ENCODE measurements at regions not wholly inside any gene's neighbourhood (a gene's known extent, or its start where the extent isn't known, plus 50 kb on each side); places are given as distances from the start of the nearest gene placed in this dataset.

DNA sequence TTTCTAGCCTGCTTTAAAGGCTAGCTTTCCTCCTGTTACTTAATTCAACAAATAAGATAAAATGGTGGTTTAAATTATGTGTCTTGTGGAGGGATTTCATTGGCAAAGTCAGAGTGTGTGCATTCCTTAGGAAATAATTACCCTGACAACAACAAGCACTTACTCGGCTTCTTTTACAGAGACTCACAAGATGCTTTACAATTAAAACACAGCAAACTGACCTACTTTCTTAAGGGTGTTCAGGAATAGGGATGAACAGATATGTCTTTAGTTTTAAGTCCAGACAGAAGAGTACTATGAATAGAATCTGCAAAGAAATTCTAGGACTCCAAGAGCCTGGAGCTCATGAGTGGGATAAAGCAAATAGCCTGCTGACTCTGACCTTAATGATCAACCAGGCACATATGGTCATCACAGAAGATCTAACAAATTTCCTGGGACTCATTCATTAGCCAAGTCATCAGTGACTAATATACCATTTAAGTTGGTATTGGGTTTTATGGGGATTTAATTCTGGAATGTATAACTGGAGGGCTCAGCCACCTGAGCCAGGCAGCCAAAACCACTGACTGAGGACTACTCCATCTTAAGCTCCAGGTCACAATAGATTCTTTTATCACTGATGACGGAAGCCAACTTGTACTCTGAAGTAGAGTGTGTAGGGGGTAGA lies 161.8 kb upstream of the RIMS1 start:
- no peaks in the 10 kb centered on the region for H3K9me3 ChIP-seq (replicated peaks in 1 of 2; ENCODE audit: control insufficient read depth in 2 of 2, insufficient read depth in 1 of 2, low read depth in 1 of 2, low read length in 2 of 2)

DNA sequence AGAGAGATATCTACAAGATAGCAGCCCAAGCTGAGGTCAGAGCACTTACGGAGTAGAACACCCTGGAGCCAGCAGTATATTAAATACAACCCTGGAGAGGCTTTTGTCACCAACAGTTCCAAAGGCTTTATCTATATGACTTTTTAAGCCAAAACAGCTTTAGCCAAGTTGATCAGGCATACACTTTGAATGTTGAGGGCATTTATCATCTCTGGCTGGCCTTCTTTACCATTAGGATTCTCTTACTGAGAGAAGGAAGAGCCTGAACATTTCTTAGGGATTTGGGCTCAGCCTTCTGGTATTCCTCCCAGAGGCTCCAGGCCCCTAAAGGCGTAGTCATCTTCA lies 161.3 kb upstream of the RIMS1 start:
- no peaks in the 10 kb centered on the region for H3K79me1 ChIP-seq (ENCODE audit: low read depth, low read length)
- H3K36me3 ChIP-seq (replicated peaks in 1 of 2; ENCODE audit: control insufficient read depth in 2 of 2, insufficient read depth in 2 of 2, low read length in 2 of 2): no peaks in the 10 kb centered on the region
- H3K4me1 ChIP-seq (ENCODE audit: control insufficient read depth in 2 of 2, insufficient read depth in 1 of 2, low read depth in 1 of 2, low read length in 2 of 2): no peaks in the 10 kb centered on the region
- H2BK15ac ChIP-seq (ENCODE audit: low read length): no peak overlapping the region
- no peak overlapping the region for H2AFZ ChIP-seq (ENCODE audit: low read length)
- H3K14ac ChIP-seq (ENCODE audit: low read length): no peak overlapping the region
- no peaks in the 10 kb centered on the region for H3K9me3 ChIP-seq (replicated peaks in 1 of 2; ENCODE audit: control insufficient read depth in 2 of 2, insufficient read depth in 1 of 2, low read depth in 1 of 2, low read length in 2 of 2)
- WGBS, 2 donors (ENCODE audit: extremely low coverage in 2 of 2, insufficient read length in 2 of 2, insufficient replicate concordance in 1 of 2): no CpG with 5 or more reads among the region's 2 CpGs
- H4K8ac ChIP-seq (ENCODE audit: low read depth, low read length): no peak overlapping the region
- H2BK5ac ChIP-seq (ENCODE audit: low read length): no peak overlapping the region
- H3K23ac ChIP-seq (ENCODE audit: low read depth, low read length, poor library complexity): no peak overlapping the region
- H2AK5ac ChIP-seq (ENCODE audit: low read depth, low read length): no peak overlapping the region
- H2BK120ac ChIP-seq (ENCODE audit: low read depth, low read length): no peak overlapping the region
- no peak overlapping the region for H3K27ac ChIP-seq (replicated peaks; ENCODE audit: low read length)
- H2BK12ac ChIP-seq (ENCODE audit: low read length): no peak overlapping the region
- DNase-seq (ENCODE audit: low spot score): no peak
- no peak overlapping the region for H3K4me3 ChIP-seq (ENCODE audit: low read length in 2 of 2)
- H3K27me3 ChIP-seq (ENCODE audit: control insufficient read depth in 3 of 3, insufficient read depth in 3 of 3, low read depth in 1 of 3, low read length in 3 of 3): no peaks in the 10 kb centered on the region
- no peak overlapping the region for H3K18ac ChIP-seq (ENCODE audit: low read length)
- no peak overlapping the region for H3K4ac ChIP-seq (ENCODE audit: low read length)
- H3K4me2 ChIP-seq (ENCODE audit: insufficient read depth, low read length, poor library complexity, severe bottlenecking): no peak overlapping the region
- no peak overlapping the region for H3K9ac ChIP-seq (ENCODE audit: low read depth, low read length, poor library complexity)
- no peak overlapping the region for H4K91ac ChIP-seq (ENCODE audit: low read depth, low read length, poor library complexity)

More for the DNA sequence above, 161.8 kb upstream of the RIMS1 start:
- WGBS, 2 donors (ENCODE audit: extremely low coverage in 2 of 2, insufficient read length in 2 of 2, insufficient replicate concordance in 1 of 2): no CpG with 5 or more reads among the region's 2 CpGs
- Histone ChIP-seq H3K18ac (ENCODE audit: low read length) (no peak overlapping the region), H3K27ac (replicated peaks; ENCODE audit: low read length) (no peak overlapping the region), H3K4me1 (ENCODE audit: control insufficient read depth in 2 of 2, insufficient read depth in 1 of 2, low read depth in 1 of 2, low read length in 2 of 2) (no peaks in the 10 kb centered on the region), H3K9ac (ENCODE audit: low read depth, low read length, poor library complexity) (no peak overlapping the region), H2AK5ac (ENCODE audit: low read depth, low read length) (no peak overlapping the region), H3K4me2 (ENCODE audit: insufficient read depth, low read length, poor library complexity, severe bottlenecking) (no peak overlapping the region), H2BK12ac (ENCODE audit: low read length) (no peak overlapping the region), H4K8ac (ENCODE audit: low read depth, low read length) (no peak overlapping the region), H2BK5ac (ENCODE audit: low read length) (no peak overlapping the region), H2BK120ac (ENCODE audit: low read depth, low read length) (no peak overlapping the region), H3K36me3 (replicated peaks in 1 of 2; ENCODE audit: control insufficient read depth in 2 of 2, insufficient read depth in 2 of 2, low read length in 2 of 2) (no peaks in the 10 kb centered on the region), H3K23ac (ENCODE audit: low read depth, low read length, poor library complexity) (no peak overlapping the region), H3K4ac (ENCODE audit: low read length) (no peak overlapping the region), H4K91ac (ENCODE audit: low read depth, low read length, poor library complexity) (no peak overlapping the region), H3K79me1 (ENCODE audit: low read depth, low read length) (no peaks in the 10 kb centered on the region), H2BK15ac (ENCODE audit: low read length) (no peak overlapping the region), H3K14ac (ENCODE audit: low read length) (no peak overlapping the region), H3K27me3 (ENCODE audit: control insufficient read depth in 3 of 3, insufficient read depth in 3 of 3, low read depth in 1 of 3, low read length in 3 of 3) (no peaks in the 10 kb centered on the region), H3K4me3 (ENCODE audit: low read length in 2 of 2) (no peak overlapping the region), H2AFZ (ENCODE audit: low read length) (no peak overlapping the region)
- DNase-seq (ENCODE audit: low spot score): no peak

DNA sequence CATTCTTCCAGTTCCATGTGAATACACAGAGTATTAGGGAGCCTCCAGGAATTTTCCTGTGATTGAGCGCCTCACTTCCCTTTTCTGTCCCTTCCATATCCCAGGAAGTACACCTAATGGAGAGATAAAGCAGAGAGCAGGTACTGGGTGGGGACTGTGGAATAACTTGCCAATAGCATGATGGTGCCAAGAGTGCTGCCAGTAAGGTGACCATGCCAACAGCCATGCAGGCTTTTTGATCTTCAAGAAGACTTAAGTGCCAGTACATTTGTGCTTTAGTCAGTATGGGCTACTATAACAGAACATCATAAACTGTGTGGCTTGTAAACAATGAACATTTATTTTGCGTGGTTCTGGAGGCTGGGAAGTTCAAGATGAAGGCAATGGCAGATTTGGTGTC lies 160.2 kb upstream of the RIMS1 start:
- Histone ChIP-seq H3K4ac (ENCODE audit: low read length) (no peak overlapping the region), H3K79me1 (ENCODE audit: low read depth, low read length) (no peaks in the 10 kb centered on the region), H3K27me3 (ENCODE audit: control insufficient read depth in 3 of 3, insufficient read depth in 3 of 3, low read depth in 1 of 3, low read length in 3 of 3) (no peaks in the 10 kb centered on the region), H4K8ac (ENCODE audit: low read depth, low read length) (no peak overlapping the region), H3K27ac (replicated peaks; ENCODE audit: low read length) (no peak overlapping the region), H3K4me3 (ENCODE audit: low read length in 2 of 2) (no peak overlapping the region), H3K14ac (ENCODE audit: low read length) (no peak overlapping the region), H2AFZ (ENCODE audit: low read length) (no peak overlapping the region), H2BK5ac (ENCODE audit: low read length) (no peak overlapping the region), H3K36me3 (replicated peaks in 1 of 2; ENCODE audit: control insufficient read depth in 2 of 2, insufficient read depth in 2 of 2, low read length in 2 of 2) (no peaks in the 10 kb centered on the region), H2BK15ac (ENCODE audit: low read length) (no peak overlapping the region), H2BK120ac (ENCODE audit: low read depth, low read length) (no peak overlapping the region), H3K18ac (ENCODE audit: low read length) (no peak overlapping the region), H3K4me1 (ENCODE audit: control insufficient read depth in 2 of 2, insufficient read depth in 1 of 2, low read depth in 1 of 2, low read length in 2 of 2) (no peaks in the 10 kb centered on the region), H3K4me2 (ENCODE audit: insufficient read depth, low read length, poor library complexity, severe bottlenecking) (no peak overlapping the region), H3K23ac (ENCODE audit: low read depth, low read length, poor library complexity) (no peak overlapping the region), H2AK5ac (ENCODE audit: low read depth, low read length) (no peak overlapping the region), H3K9ac (ENCODE audit: low read depth, low read length, poor library complexity) (no peak overlapping the region), H3K9me3 (replicated peaks in 1 of 2; ENCODE audit: control insufficient read depth in 2 of 2, insufficient read depth in 1 of 2, low read depth in 1 of 2, low read length in 2 of 2) (no peaks in the 10 kb centered on the region), H4K91ac (ENCODE audit: low read depth, low read length, poor library complexity) (no peak overlapping the region), H2BK12ac (ENCODE audit: low read length) (no peak overlapping the region)
- no CpG with 5 or more reads among the region's 2 CpGs for WGBS, 2 donors (ENCODE audit: extremely low coverage in 2 of 2, insufficient read length in 2 of 2, insufficient replicate concordance in 1 of 2)
- no peak for DNase-seq (ENCODE audit: low spot score)

DNA sequence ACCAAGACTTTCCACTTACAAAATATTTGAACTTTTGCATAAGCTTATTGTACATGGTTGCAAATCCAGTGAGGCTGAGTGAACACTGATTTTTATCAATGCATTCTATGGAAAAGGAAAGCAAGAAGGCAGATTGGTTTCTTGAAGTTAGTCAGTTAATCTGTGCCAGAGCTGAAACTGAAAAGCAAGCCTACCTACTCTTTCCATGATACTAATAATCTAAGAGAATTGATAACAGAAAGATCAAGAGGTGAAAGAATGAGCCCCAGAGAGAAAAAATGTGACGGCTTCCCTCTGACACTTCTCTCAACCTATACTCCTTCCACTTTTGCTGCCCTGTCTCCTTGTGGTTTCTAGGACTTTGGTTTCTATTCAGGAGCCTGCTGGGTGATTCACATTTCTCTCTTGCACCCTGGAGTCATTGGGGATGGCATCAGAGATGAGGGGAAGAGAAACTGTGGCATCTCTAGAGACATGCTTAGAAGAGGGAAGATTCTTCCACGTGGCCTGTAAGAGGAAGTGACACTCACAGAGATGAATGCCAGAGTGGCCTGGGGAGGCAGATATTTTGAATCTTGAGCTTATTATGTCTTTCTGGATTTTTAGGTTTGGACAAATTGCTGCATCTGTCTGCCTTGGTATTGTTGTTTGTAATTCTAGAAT lies 158.6 kb upstream of the RIMS1 start:
- Histone ChIP-seq H3K4me3 (ENCODE audit: low read length in 2 of 2) (no peak overlapping the region), H2AFZ (ENCODE audit: low read length) (peak overlapping the region; percentile 35), H3K79me1 (ENCODE audit: low read depth, low read length) (no peaks in the 10 kb centered on the region), H3K36me3 (replicated peaks in 1 of 2; ENCODE audit: control insufficient read depth in 2 of 2, insufficient read depth in 2 of 2, low read length in 2 of 2) (no peaks in the 10 kb centered on the region), H3K9ac (ENCODE audit: low read depth, low read length, poor library complexity) (no peak overlapping the region), H3K23ac (ENCODE audit: low read depth, low read length, poor library complexity) (no peak overlapping the region), H3K4ac (ENCODE audit: low read length) (no peak overlapping the region), H4K91ac (ENCODE audit: low read depth, low read length, poor library complexity) (no peak overlapping the region), H4K8ac (ENCODE audit: low read depth, low read length) (no peak overlapping the region), H3K9me3 (replicated peaks in 1 of 2; ENCODE audit: control insufficient read depth in 2 of 2, insufficient read depth in 1 of 2, low read depth in 1 of 2, low read length in 2 of 2) (no peaks in the 10 kb centered on the region), H2BK5ac (ENCODE audit: low read length) (no peak overlapping the region), H2BK15ac (ENCODE audit: low read length) (no peak overlapping the region), H3K27me3 (ENCODE audit: control insufficient read depth in 3 of 3, insufficient read depth in 3 of 3, low read depth in 1 of 3, low read length in 3 of 3) (no peaks in the 10 kb centered on the region), H2BK12ac (ENCODE audit: low read length) (no peak overlapping the region), H3K4me1 (ENCODE audit: control insufficient read depth in 2 of 2, insufficient read depth in 1 of 2, low read depth in 1 of 2, low read length in 2 of 2) (no peaks in the 10 kb centered on the region), H3K27ac (replicated peaks; ENCODE audit: low read length) (no peak overlapping the region), H3K4me2 (ENCODE audit: insufficient read depth, low read length, poor library complexity, severe bottlenecking) (no peak overlapping the region), H2BK120ac (ENCODE audit: low read depth, low read length) (no peak overlapping the region), H3K14ac (ENCODE audit: low read length) (no peak overlapping the region), H2AK5ac (ENCODE audit: low read depth, low read length) (no peak overlapping the region), H3K18ac (ENCODE audit: low read length) (no peak overlapping the region)
- DNase-seq (ENCODE audit: low spot score): no peak
- WGBS, 2 donors (ENCODE audit: extremely low coverage in 2 of 2, insufficient read length in 2 of 2, insufficient replicate concordance in 1 of 2): no CpG with 5 or more reads among the region's 2 CpGs
